Progenitor cell of endocrine pancreas (in vitro differentiated cells): ENCODE measurements at regions not wholly inside any gene's neighbourhood (a gene's known extent, or its start where the extent isn't known, plus 50 kb on each side); places are given as distances from the start of the nearest gene placed in this dataset.

Experiments used
- DNase-seq: peaks from one replicate; pipeline ENCODE4 v3.0.0; 2021; ENCODE audit warnings: low spot score; ENCODE audit not compliant: unreplicated experiment
- H3K27ac Mint-ChIP-seq: 2 replicates; pipeline ENCODE4 v1.8.0; 2021; ENCODE audit warnings: mild to moderate bottlenecking, moderate library complexity, mixed read lengths
- H3K27me3 Mint-ChIP-seq: 2 replicates; pipeline ENCODE4 v1.8.0; 2021; ENCODE audit warnings: mixed read lengths
- H3K36me3 Mint-ChIP-seq: 2 replicates; pipeline ENCODE4 v1.8.0; 2022; ENCODE audit warnings: mixed read lengths; ENCODE audit not compliant: insufficient read depth
- H3K4me1 Mint-ChIP-seq: 2 replicates; pipeline ENCODE4 v1.8.0; 2021; ENCODE audit warnings: low read depth, mixed read lengths
- H3K4me3 Mint-ChIP-seq: 2 replicates; pipeline ENCODE4 v1.8.0; 2021; ENCODE audit warnings: low read depth, mild to moderate bottlenecking, moderate library complexity, mixed read lengths
- H3K9me3 Mint-ChIP-seq: 2 replicates; pipeline ENCODE4 v1.8.0; 2021; ENCODE audit warnings: low read depth, mixed read lengths
- TF ChIP-seq, protein P1 (sequence below): fragments of 200-600 bp; sonication (generic); IDR thresholded peaks from one replicate; pipeline ENCODE4 v1.5.0; 2021; ENCODE audit warnings: antibody characterized with exemption, mild to moderate bottlenecking; ENCODE audit not compliant: unreplicated experiment

DNA sequence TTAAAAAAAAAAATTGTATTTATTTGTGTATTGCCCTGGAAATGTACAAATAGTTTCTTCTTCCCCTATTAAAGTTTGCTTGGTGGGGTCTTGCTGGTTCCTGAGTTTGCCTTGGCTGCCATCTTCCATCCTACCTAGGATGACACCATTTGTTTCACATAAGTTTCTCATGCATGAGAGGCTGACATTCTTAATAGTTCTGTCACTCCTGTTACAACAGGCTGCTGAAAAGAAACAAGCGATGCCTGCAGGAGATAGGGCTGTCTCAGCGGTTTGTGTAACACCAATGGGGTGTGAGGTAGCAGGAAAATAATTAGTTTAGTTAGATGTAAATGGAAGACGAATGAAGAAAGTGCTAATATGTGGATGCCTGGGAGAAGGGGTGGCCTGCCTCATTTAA is 1000.9 kb upstream of the RBFOX1 start:
- DNase-seq, result no peak
- H3K4me1 Mint-ChIP-seq, result no peaks in the 10 kb centered on the region
- H3K27me3 Mint-ChIP-seq, result no peaks in the 10 kb centered on the region
- H3K27ac Mint-ChIP-seq, result no peak overlapping the region
- TF ChIP-seq, protein P1, sequence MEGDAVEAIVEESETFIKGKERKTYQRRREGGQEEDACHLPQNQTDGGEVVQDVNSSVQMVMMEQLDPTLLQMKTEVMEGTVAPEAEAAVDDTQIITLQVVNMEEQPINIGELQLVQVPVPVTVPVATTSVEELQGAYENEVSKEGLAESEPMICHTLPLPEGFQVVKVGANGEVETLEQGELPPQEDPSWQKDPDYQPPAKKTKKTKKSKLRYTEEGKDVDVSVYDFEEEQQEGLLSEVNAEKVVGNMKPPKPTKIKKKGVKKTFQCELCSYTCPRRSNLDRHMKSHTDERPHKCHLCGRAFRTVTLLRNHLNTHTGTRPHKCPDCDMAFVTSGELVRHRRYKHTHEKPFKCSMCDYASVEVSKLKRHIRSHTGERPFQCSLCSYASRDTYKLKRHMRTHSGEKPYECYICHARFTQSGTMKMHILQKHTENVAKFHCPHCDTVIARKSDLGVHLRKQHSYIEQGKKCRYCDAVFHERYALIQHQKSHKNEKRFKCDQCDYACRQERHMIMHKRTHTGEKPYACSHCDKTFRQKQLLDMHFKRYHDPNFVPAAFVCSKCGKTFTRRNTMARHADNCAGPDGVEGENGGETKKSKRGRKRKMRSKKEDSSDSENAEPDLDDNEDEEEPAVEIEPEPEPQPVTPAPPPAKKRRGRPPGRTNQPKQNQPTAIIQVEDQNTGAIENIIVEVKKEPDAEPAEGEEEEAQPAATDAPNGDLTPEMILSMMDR, result no peak
- no peaks in the 10 kb centered on the region for H3K36me3 Mint-ChIP-seq
- no peaks in the 10 kb centered on the region for H3K9me3 Mint-ChIP-seq
- H3K4me3 Mint-ChIP-seq, result no peak overlapping the region

GRCh38 chr16:6317934-6318333 is 1014.7 kb upstream of the RBFOX1 start:
- Mint-ChIP-seq H3K27me3 (no peaks in the 10 kb centered on the region), H3K4me3 (no peak overlapping the region), H3K27ac (no peak overlapping the region), H3K9me3 (no peaks in the 10 kb centered on the region), H3K4me1 (peaks cover 2% of the 10 kb centered on the region), H3K36me3 (no peaks in the 10 kb centered on the region)
- TF ChIP-seq, protein P1, result no peak
- no peak for DNase-seq

DNA sequence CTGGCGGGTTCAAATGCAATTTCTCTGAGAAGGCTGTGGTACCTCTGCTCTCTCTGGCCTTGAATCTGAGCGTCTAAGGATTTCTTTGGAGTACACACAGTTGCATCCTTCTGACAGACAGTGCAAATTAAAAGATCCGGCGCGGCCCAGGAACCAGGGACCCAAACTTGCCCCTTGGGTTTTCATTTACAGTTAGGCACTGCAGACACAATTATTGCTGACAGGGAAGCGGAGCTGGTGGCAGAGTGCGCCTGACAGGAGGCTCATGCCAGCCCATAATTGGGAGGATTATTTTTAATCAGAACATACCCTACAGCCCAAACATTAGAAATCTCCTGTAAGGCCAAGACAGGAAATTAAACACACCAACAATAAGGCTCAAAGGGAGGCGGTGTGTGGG is 1023.4 kb upstream of the RBFOX1 start:
- TF ChIP-seq, protein P1, result no peak
- Mint-ChIP-seq H3K9me3 (no peaks in the 10 kb centered on the region), H3K27ac (no peak overlapping the region)

GRCh38 chr16:6308176-6308575 is 1024.5 kb upstream of the RBFOX1 start:
- Mint-ChIP-seq H3K9me3 (no peaks in the 10 kb centered on the region), H3K36me3 (no peaks in the 10 kb centered on the region)

More for the DNA sequence above, 1023.4 kb upstream of the RBFOX1 start:
- H3K4me3 Mint-ChIP-seq, result no peak overlapping the region
- DNase-seq, result no peak
- H3K27me3 Mint-ChIP-seq, result peaks cover 16% of the 10 kb centered on the region
- H3K36me3 Mint-ChIP-seq, result no peaks in the 10 kb centered on the region
- H3K4me1 Mint-ChIP-seq, result no peaks in the 10 kb centered on the region

GRCh38 chr16:6300523-6300922 is 1032.1 kb upstream of the RBFOX1 start:
- peaks cover 13% of the 10 kb centered on the region for H3K27me3 Mint-ChIP-seq
- H3K4me1 Mint-ChIP-seq, result peaks cover 2% of the 10 kb centered on the region
- no peak overlapping the region for H3K27ac Mint-ChIP-seq
- H3K9me3 Mint-ChIP-seq, result peaks cover 13% of the 10 kb centered on the region
- no peak overlapping the region for H3K4me3 Mint-ChIP-seq
- TF ChIP-seq, protein P1, result no peak
- no peak for DNase-seq
- no peaks in the 10 kb centered on the region for H3K36me3 Mint-ChIP-seq

More at GRCh38 chr16:6308176-6308575, 1024.5 kb upstream of the RBFOX1 start:
- no peak for DNase-seq
- Mint-ChIP-seq H3K4me3 (no peak overlapping the region), H3K27me3 (peaks cover 16% of the 10 kb centered on the region), H3K4me1 (no peaks in the 10 kb centered on the region), H3K27ac (no peak overlapping the region)
- TF ChIP-seq, protein P1, result no peak
